Muscle of leg (tissue), 3 donors: ENCODE measurements at regions not wholly inside any gene's neighbourhood (a gene's known extent, or its start where the extent isn't known, plus 50 kb on each side); places are given as distances from the start of the nearest gene placed in this dataset.

Source experiments
- DNase-seq: peaks from one replicate; pipeline ENCODE4 v3.0.0; 2013
- H3K27ac ChIP-seq: one replicate; pipeline ENCODE4 v1.5.1; 2013; ENCODE audit warnings: mild to moderate bottlenecking, low read length, control low read depth
- H3K27me3 ChIP-seq: one replicate; pipeline ENCODE4 v1.6.1; 2013; ENCODE audit warnings: low read length; ENCODE audit not compliant: control insufficient read depth, insufficient read depth
- H3K36me3 ChIP-seq: one replicate; pipeline ENCODE4 v1.6.1; 2013; ENCODE audit warnings: low read length; ENCODE audit not compliant: control insufficient read depth, insufficient read depth
- H3K4me1 ChIP-seq: one replicate; pipeline ENCODE4 v1.6.1; 2013; ENCODE audit warnings: low read length; ENCODE audit not compliant: control insufficient read depth, insufficient read depth
- H3K4me3 ChIP-seq: one replicate; pipeline ENCODE4 v1.5.1; 2013; ENCODE audit warnings: low read length, control low read depth
- H3K9me3 ChIP-seq: replicated peaks from 2 replicates; pipeline ENCODE4 v1.6.1; 2013; ENCODE audit warnings: low read depth, low read length; ENCODE audit not compliant: control insufficient read depth
- WGBS: methylation state at CpG from one replicate; pipeline ENCODE4 v1.1.5; 2013; ENCODE audit warnings: missing lambda C conversion rate; ENCODE audit not compliant: insufficient coverage; 5-methylcytosine and 5-hydroxymethylcytosine counted together

- no CpG with 5 or more reads among the region's 5 CpGs for WGBS
- no peaks in the 10 kb centered on the region for H3K9me3 ChIP-seq
- H3K27ac ChIP-seq: no peak overlapping the region
- DNase-seq: peak; percentile 26
- H3K27me3 ChIP-seq: peaks cover 2% of the 10 kb centered on the region
- no peak overlapping the region for H3K4me3 ChIP-seq
- no peaks in the 10 kb centered on the region for H3K4me1 ChIP-seq
- H3K36me3 ChIP-seq: no peaks in the 10 kb centered on the region
Observed at GRCh38 chr3:157752956-157753786, 250.0 kb upstream of the VEPH1 start.

GRCh38 chr3:157752554-157752953 lies 249.3 kb upstream of the VEPH1 start:
- no peaks in the 10 kb centered on the region for H3K36me3 ChIP-seq
- H3K4me3 ChIP-seq: no peak overlapping the region
- no peaks in the 10 kb centered on the region for H3K4me1 ChIP-seq
- H3K9me3 ChIP-seq: no peaks in the 10 kb centered on the region
- H3K27me3 ChIP-seq: peaks cover 2% of the 10 kb centered on the region
- H3K27ac ChIP-seq: no peak overlapping the region
- no peak for DNase-seq
- no CpG with 5 or more reads among the region's 3 CpGs for WGBS

GRCh38 chr3:157751386-157751785 lies 248.2 kb upstream of the VEPH1 start:
- Histone ChIP-seq H3K27me3 (no peaks in the 10 kb centered on the region), H3K4me1 (no peaks in the 10 kb centered on the region), H3K36me3 (no peaks in the 10 kb centered on the region), H3K9me3 (peaks cover 3% of the 10 kb centered on the region), H3K4me3 (no peak overlapping the region), H3K27ac (no peak overlapping the region)
- no peak for DNase-seq
- no CpG with 5 or more reads among the region's 1 CpG for WGBS

GRCh38 chr3:157746391-157746790 lies 243.2 kb upstream of the VEPH1 start:
- no CpG with 5 or more reads among the region's 1 CpG for WGBS

DNA sequence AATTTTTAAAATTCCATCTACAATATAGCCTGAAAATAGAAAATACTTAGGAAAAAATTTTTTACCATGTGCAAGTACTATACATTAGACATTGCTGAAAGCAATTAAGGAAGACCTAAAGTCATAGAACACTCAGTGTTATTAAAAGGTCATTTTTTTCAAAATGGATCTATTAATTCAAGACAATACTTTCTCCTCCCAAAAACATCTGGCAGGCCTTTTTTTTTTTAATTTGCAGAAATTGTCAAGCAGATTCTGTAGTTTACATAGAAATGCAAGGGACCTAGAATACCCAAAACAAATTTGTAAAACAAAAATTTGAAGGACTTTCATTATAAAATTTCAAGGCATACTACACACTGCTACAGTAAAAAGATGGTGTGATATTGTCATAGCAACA lies 238.4 kb upstream of the VEPH1 start:
- peaks cover 3% of the 10 kb centered on the region for H3K9me3 ChIP-seq
- H3K27ac ChIP-seq: no peak overlapping the region
- H3K4me3 ChIP-seq: no peak overlapping the region
- H3K4me1 ChIP-seq: no peaks in the 10 kb centered on the region
- H3K36me3 ChIP-seq: no peaks in the 10 kb centered on the region
- DNase-seq: peak; percentile 65
- no peaks in the 10 kb centered on the region for H3K27me3 ChIP-seq

More at GRCh38 chr3:157746391-157746790, 243.2 kb upstream of the VEPH1 start:
- DNase-seq: no peak
- no peak overlapping the region for H3K4me3 ChIP-seq
- H3K4me1 ChIP-seq: no peaks in the 10 kb centered on the region
- peaks cover 6% of the 10 kb centered on the region for H3K9me3 ChIP-seq
- H3K27ac ChIP-seq: no peak overlapping the region
- no peaks in the 10 kb centered on the region for H3K36me3 ChIP-seq
- H3K27me3 ChIP-seq: no peaks in the 10 kb centered on the region

DNA sequence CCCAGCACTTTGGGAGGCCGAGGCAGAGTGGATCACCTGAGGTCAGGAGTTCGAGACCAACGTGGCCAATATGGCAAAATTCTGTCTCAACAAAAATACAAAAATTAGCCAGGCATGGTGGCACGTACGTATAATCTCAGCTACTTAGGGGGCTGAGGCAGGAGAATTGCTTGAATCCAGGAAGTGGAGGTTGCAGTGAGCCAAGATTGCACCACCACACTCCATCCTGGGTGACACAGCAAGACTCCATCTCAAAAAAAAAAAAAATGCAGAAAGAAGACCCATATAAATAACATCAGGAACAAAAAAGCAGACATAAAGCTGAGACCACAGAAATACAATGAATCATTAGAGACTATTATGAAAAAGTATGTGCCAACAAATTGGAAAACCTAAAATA lies 235.2 kb upstream of the VEPH1 start:
- Histone ChIP-seq H3K4me1 (no peaks in the 10 kb centered on the region), H3K27me3 (no peaks in the 10 kb centered on the region), H3K36me3 (no peaks in the 10 kb centered on the region), H3K4me3 (no peak overlapping the region), H3K27ac (no peak overlapping the region), H3K9me3 (no peaks in the 10 kb centered on the region)
- 60% methylated on average over 3 of the region's 5 CpGs for WGBS
- no peak for DNase-seq

GRCh38 chr3:157718800-157719199 lies 215.6 kb upstream of the VEPH1 start:
- H3K27ac ChIP-seq: no peak overlapping the region

GRCh38 chr3:157713101-157713500 lies 209.9 kb upstream of the VEPH1 start:
- H3K36me3 ChIP-seq: no peaks in the 10 kb centered on the region
- H3K27me3 ChIP-seq: no peaks in the 10 kb centered on the region
- H3K9me3 ChIP-seq: peaks cover 2% of the 10 kb centered on the region
- no peak overlapping the region for H3K27ac ChIP-seq
- no peaks in the 10 kb centered on the region for H3K4me1 ChIP-seq
- no peak overlapping the region for H3K4me3 ChIP-seq
- DNase-seq: no peak

More at GRCh38 chr3:157718800-157719199, 215.6 kb upstream of the VEPH1 start:
- DNase-seq: no peak
- Histone ChIP-seq H3K4me3 (no peak overlapping the region), H3K4me1 (no peaks in the 10 kb centered on the region), H3K9me3 (peaks cover 5% of the 10 kb centered on the region), H3K36me3 (no peaks in the 10 kb centered on the region), H3K27me3 (no peaks in the 10 kb centered on the region)
- WGBS: no CpG with 5 or more reads among the region's 4 CpGs

DNA sequence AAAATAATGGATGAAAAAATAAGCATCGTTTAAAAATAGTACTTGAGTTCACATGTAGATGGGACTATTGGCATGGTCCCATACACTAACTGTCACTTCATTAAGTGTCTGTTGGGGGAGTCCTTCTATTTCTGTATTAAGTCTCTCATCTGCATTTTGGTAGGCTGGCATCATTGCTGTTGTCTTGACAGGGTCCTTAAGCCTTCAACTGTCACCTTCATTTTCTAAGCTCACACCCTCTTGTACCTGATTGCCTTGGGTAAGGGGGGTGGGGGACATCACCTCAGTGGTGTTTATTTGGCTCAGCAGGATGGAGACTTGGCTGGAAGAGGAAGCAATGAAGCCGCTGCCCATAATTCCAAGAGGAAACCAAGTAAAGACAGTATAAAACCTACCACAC lies 202.0 kb upstream of the VEPH1 start:
- no CpG with 5 or more reads among the region's 2 CpGs for WGBS
- DNase-seq: no peak

GRCh38 chr3:157700405-157700804 lies 197.2 kb upstream of the VEPH1 start:
- Histone ChIP-seq H3K36me3 (no peaks in the 10 kb centered on the region), H3K9me3 (no peaks in the 10 kb centered on the region), H3K4me1 (no peaks in the 10 kb centered on the region), H3K27ac (no peak overlapping the region), H3K4me3 (no peak overlapping the region), H3K27me3 (no peaks in the 10 kb centered on the region)
- no peak for DNase-seq
- WGBS: 83% methylated on average over 1 of the region's 3 CpGs

More for the DNA sequence above, 202.0 kb upstream of the VEPH1 start:
- Histone ChIP-seq H3K9me3 (no peaks in the 10 kb centered on the region), H3K27me3 (no peaks in the 10 kb centered on the region), H3K4me3 (no peak overlapping the region), H3K36me3 (no peaks in the 10 kb centered on the region), H3K27ac (no peak overlapping the region), H3K4me1 (no peaks in the 10 kb centered on the region)

- no peak for DNase-seq
- Histone ChIP-seq H3K27ac (no peak overlapping the region), H3K4me1 (no peaks in the 10 kb centered on the region), H3K9me3 (no peaks in the 10 kb centered on the region), H3K27me3 (no peaks in the 10 kb centered on the region), H3K4me3 (no peak overlapping the region), H3K36me3 (no peaks in the 10 kb centered on the region)
Observed at GRCh38 chr3:157695586-157695985, 192.4 kb upstream of the VEPH1 start.
